Nephron (organoid): ENCODE measurements at regions not wholly inside any gene's neighbourhood (a gene's known extent, or its start where the extent isn't known, plus 50 kb on each side); places are given as distances from the start of the nearest gene placed in this dataset.

Experiments used
- H3K27ac Mint-ChIP-seq, 3 experiments: 2 replicates each; pipeline ENCODE4 v1.8.0; 2020; ENCODE audit warnings: mixed read lengths in 3 of 3, mild to moderate bottlenecking in 2 of 3, moderate library complexity in 1 of 3
- H3K27me3 Mint-ChIP-seq: 2 replicates; pipeline ENCODE4 v1.8.0; 2021; ENCODE audit warnings: low read depth, mild to moderate bottlenecking, moderate library complexity, mixed read lengths
- H3K36me3 Mint-ChIP-seq: 2 replicates; pipeline ENCODE4 v1.8.0; 2020; ENCODE audit warnings: low read depth, mixed read lengths
- H3K4me1 Mint-ChIP-seq: 2 replicates; pipeline ENCODE4 v1.8.0; 2020; ENCODE audit warnings: mixed read lengths
- H3K4me3 Mint-ChIP-seq, 3 experiments: 2 replicates each; pipeline ENCODE4 v1.8.0; 2020; ENCODE audit warnings: mild to moderate bottlenecking in 3 of 3, mixed read lengths in 3 of 3, moderate library complexity in 2 of 3
- H3K9me3 Mint-ChIP-seq: 2 replicates; pipeline ENCODE4 v1.8.0; 2020; ENCODE audit warnings: mixed read lengths
- TF ChIP-seq, protein P1 (sequence below), 3 experiments: fragments of 200-600 bp; sonication (generic); IDR thresholded peaks; one replicate each; pipeline ENCODE4 v1.5.0; 2021; ENCODE audit warnings: antibody characterized with exemption in 3 of 3; ENCODE audit not compliant: unreplicated experiment in 3 of 3

DNA sequence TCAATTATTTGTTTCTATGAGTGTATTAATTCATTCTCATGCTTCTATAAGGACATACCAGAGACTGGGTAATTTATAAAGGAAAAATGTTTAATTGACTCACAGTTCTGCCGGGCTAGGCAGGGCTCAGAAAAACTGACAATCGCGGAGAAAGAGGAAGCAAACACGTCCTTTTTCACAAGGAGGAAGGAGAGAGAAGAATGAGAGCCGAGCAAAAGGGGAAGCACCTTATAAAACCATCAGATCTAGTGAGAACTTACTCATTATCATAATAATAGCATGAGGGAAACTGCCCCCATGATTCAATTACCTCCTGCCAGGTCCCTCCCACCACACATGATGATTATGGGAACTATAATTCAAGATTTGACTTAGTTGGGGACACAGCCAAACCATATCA, 294.0 kb downstream of the DSC3 start:
- H3K27ac Mint-ChIP-seq, result no peak overlapping the region
- no peak overlapping the region for H3K4me3 Mint-ChIP-seq
- H3K9me3 Mint-ChIP-seq, result peaks cover 2% of the 10 kb centered on the region
- H3K4me1 Mint-ChIP-seq, result peaks cover 16% of the 10 kb centered on the region
- no peaks in the 10 kb centered on the region for H3K36me3 Mint-ChIP-seq
- H3K27me3 Mint-ChIP-seq, result no peaks in the 10 kb centered on the region
- TF ChIP-seq, protein P1, sequence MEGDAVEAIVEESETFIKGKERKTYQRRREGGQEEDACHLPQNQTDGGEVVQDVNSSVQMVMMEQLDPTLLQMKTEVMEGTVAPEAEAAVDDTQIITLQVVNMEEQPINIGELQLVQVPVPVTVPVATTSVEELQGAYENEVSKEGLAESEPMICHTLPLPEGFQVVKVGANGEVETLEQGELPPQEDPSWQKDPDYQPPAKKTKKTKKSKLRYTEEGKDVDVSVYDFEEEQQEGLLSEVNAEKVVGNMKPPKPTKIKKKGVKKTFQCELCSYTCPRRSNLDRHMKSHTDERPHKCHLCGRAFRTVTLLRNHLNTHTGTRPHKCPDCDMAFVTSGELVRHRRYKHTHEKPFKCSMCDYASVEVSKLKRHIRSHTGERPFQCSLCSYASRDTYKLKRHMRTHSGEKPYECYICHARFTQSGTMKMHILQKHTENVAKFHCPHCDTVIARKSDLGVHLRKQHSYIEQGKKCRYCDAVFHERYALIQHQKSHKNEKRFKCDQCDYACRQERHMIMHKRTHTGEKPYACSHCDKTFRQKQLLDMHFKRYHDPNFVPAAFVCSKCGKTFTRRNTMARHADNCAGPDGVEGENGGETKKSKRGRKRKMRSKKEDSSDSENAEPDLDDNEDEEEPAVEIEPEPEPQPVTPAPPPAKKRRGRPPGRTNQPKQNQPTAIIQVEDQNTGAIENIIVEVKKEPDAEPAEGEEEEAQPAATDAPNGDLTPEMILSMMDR (IDR thresholded peaks at IDR 0.05; ENCODE audit: unreplicated experiment in 3 of 3), result no peak

DNA sequence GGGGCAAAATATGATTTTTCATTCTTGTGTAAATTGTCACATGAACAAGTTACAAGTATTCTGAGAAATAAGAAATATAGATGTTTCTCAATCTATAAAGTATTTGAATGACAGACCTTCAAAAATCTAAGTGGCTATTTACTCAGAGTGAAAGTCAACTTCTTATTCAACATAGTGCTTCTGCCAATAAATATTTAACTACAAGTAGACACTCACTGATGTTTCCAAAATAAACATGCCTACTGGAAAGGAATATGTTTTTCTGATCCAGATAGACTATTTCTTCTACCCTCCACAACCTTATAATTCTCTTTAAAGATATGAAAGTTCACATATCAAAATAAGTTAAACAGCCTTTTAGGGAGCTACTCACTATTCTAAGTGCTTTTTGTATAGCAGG, 296.3 kb downstream of the DSC3 start:
- Mint-ChIP-seq H3K4me1 (peaks cover 26% of the 10 kb centered on the region), H3K27ac (peak overlapping the region in 1 of 3 experiments; percentile 18), H3K9me3 (peaks cover 5% of the 10 kb centered on the region), H3K4me3 (no peak overlapping the region), H3K36me3 (no peaks in the 10 kb centered on the region), H3K27me3 (no peaks in the 10 kb centered on the region)
- TF ChIP-seq, protein P1 (IDR thresholded peaks at IDR 0.05; ENCODE audit: unreplicated experiment in 3 of 3), result no peak

DNA sequence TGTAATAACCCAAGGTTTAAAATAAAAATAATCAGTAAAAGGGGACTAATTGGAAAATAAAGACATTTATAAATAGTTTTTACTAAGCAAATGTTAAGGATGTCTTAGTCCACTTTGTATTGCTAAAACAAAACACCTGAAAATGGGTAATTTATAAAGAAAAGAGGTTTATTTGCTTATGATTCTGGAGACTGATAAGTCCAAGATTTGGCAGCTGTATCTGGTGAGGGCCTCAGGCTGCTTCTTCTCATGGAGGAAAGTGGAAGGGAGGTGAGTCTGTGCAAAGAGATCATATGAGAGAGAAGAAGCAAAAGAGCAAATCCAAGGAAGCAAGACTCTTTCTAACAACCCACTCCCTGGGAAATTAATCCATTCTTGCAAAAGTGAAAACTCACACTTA, 299.5 kb downstream of the DSC3 start:
- Mint-ChIP-seq H3K4me1 (peaks cover 26% of the 10 kb centered on the region), H3K36me3 (no peaks in the 10 kb centered on the region), H3K27ac (peak overlapping the region in 1 of 3 experiments; percentile 20), H3K9me3 (peaks cover 5% of the 10 kb centered on the region), H3K4me3 (no peak overlapping the region), H3K27me3 (no peaks in the 10 kb centered on the region)
- TF ChIP-seq, protein P1 (IDR thresholded peaks at IDR 0.05; ENCODE audit: unreplicated experiment in 3 of 3), result no peak

DNA sequence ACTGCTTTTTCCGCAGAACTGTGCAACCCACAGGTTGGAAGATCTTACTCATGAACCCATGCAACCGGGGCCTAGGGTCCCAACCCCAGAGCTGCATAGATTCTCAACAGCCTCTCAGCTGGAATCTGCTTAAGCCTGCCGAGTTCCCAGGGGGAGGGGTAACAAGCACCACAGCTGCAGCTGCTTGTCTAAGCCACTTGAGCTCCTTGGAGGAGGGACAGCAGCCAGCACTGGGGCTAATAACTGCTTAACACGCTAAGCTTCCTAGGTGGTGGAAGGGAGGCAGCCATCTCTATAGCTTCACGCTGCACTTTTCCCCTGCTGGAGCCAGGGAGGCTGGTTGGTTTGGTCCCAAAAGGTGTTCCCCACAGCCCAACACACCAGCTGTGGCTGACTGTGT, 311.6 kb downstream of the DSC3 start:
- Mint-ChIP-seq H3K27me3 (peaks cover 3% of the 10 kb centered on the region), H3K9me3 (peaks cover 33% of the 10 kb centered on the region), H3K27ac (peak overlapping the region in 1 of 3 experiments; percentile 36), H3K36me3 (peaks cover 4% of the 10 kb centered on the region), H3K4me1 (no peaks in the 10 kb centered on the region), H3K4me3 (no peak overlapping the region)
- TF ChIP-seq, protein P1 (IDR thresholded peaks at IDR 0.05; ENCODE audit: unreplicated experiment in 3 of 3), result no peak

DNA sequence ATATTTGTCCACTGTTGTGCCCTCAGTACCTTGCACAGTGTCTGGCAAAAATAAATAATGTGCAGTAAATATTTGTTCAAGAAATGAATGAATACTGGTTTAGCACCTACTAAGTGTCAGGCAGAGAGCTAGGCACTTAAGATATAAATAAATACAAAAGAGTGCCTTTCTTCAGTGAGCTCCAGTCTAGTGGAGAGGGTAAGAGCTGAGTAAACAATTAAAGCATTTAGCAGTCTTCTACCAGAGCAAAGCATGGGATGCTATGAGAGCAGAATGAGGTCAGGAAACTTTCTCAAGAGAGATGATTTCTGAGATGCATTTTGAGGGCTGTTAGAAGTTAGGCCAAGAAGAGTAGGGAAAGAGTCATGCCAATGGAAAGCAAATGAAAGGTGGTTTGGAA, 314.7 kb downstream of the DSC3 start:
- no peak overlapping the region for H3K4me3 Mint-ChIP-seq
- H3K9me3 Mint-ChIP-seq, result peaks cover 9% of the 10 kb centered on the region
- H3K36me3 Mint-ChIP-seq, result peaks cover 4% of the 10 kb centered on the region
- no peaks in the 10 kb centered on the region for H3K27me3 Mint-ChIP-seq
- H3K4me1 Mint-ChIP-seq, result no peaks in the 10 kb centered on the region
- TF ChIP-seq, protein P1 (IDR thresholded peaks at IDR 0.05; ENCODE audit: unreplicated experiment in 3 of 3), result no peak
- H3K27ac Mint-ChIP-seq, result peak overlapping the region in 1 of 3 experiments; percentile 10

DNA sequence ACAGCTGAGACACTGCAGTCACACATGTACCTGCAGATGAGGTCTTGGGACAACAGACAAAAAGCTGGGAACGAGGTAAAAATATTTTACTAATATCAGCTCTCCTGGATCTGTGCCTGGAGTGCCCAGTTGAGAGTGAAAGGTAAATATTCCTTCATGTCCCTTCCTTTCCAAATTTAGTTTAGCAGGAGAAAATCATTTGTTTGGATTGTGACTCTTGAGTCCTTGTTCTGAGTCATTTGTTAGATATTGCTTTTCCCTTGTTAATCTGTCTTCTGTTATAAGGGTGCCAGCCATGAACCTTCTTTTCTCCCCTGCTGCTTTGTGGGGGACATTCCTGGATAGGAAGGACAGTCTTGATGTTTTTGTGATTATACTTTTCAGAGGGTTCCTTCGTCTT, 329.2 kb downstream of the DSC3 start:
- H3K4me3 Mint-ChIP-seq, result no peak overlapping the region
- TF ChIP-seq, protein P1 (IDR thresholded peaks at IDR 0.05; ENCODE audit: unreplicated experiment in 3 of 3), result no peak
- H3K36me3 Mint-ChIP-seq, result no peaks in the 10 kb centered on the region
- no peaks in the 10 kb centered on the region for H3K9me3 Mint-ChIP-seq
- H3K27ac Mint-ChIP-seq, result no peak overlapping the region
- peaks cover 4% of the 10 kb centered on the region for H3K4me1 Mint-ChIP-seq
- no peaks in the 10 kb centered on the region for H3K27me3 Mint-ChIP-seq
